SW480 (cell line): ENCODE measurements at regions not wholly inside any gene's neighbourhood (a gene's known extent, or its start where the extent isn't known, plus 50 kb on each side); places are given as distances from the start of the nearest gene placed in this dataset.

Experiments
- DNase-seq: peaks from one replicate; pipeline ENCODE4 v3.0.0-alpha.2; 2016; ENCODE audit warnings: low spot score

GRCh38 chr14:98959410-98959809 is 312.6 kb downstream of the BCL11B start:
- DNase-seq = no peak

DNA sequence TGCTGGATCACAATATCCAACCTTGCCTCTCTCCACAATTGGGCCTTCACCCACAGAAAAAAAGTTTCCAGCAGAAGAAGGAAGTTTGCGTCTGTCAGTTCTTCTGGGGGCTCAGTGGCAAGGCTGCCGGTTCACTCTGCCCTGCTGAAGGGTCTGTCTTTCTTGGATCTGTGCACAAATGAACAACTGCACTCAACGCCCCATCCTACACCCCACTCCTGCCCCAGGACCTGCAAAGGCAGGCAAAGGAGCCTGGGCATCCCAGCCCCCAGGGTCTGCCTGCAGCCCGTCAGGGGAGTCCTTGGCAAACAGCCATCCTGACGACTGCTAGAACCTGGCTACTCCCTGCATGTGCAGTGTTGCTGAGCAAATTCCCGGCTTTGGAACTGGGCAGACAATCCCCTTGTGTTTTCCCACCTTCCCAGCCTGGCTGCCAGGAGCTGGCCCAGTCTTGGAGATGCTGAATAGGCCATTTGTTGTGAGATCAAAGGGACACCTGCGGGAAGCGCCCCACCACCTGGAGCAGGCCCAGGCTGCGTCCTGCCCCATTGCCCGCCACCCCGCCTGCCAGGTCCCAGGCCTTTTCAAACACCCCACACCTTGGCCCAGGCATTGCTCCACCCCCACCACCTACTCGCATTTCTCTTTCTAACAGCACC is 311.9 kb downstream of the BCL11B start:
- DNase-seq = peak; percentile 97

DNA sequence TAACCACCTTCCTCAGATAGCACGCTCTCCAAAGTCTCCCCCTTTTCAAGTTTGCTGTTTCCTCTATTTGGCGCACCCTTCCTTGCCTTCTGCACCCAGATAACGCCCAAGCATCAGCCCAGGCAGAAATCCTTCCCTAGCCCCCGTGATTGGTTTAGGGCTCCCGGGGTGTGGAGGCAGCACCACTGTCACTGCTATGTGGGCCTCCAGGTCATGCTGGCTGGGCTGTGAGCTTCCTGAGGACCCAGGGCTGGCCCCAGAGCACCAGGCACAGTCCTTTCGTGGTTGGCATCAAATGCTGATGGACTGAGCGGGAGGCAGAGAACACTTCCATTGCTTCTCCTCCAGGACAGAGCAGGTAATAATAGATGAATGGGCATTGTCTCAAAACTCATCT is 311.4 kb downstream of the BCL11B start:
- no peak for DNase-seq

DNA sequence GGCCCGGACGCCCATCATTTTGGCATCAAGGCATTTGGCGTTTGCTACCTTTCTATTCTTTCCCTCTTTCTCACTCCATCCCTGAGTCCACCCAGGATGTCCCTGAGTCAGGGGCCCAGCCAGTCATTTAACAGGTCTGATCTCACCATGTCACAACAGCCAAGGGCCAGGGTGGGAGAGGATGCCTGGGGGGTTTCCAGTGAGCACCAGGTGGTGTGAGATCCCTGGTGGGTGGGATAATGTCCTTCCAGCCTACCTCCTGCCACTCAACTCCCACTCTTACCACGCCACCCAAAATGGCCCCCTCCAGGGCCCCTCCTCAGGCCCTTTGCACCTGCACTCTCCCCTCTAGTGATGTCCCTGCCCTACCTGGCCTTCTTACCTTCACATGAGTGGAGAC is 310.8 kb downstream of the BCL11B start:
- DNase-seq = no peak

DNA sequence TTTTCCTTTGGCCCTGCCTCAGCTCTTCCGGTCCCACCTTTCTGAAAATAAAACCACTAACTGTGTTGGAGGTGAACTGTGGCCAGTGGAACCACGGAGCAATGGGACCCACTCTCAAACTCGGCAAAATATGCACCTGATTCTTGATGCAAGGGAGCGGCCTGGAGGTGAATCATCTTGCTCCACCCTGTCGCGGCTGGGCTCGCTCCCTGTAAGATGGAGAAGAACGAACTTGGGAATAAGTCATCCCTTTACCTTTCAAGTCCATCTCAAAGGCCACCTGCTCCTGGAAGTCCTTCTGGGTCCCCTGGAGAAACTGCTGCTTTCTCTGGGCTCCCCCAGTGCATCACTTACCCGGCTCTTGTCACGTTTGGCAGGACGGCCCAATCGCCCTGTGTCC is 309.9 kb downstream of the BCL11B start:
- DNase-seq = peak; percentile 47

DNA sequence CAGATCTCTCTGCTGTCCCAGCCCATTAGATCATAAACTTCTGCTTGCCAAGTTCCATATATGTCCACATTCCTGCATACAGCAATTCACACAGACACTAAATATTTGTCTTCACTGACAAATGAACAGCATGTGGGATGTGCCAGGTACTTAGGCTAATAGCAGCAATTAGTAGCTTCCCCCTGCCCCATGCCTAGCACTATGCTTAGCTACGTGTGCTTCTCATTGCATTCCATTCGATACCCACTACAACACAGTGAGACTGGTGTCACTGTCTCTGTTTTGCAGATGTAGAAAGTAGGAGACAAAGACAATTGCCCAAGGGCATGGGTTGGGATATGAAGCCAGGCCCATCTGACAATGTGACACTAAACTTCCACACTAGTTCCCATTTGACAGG is 308.4 kb downstream of the BCL11B start:
- DNase-seq = no peak

DNA sequence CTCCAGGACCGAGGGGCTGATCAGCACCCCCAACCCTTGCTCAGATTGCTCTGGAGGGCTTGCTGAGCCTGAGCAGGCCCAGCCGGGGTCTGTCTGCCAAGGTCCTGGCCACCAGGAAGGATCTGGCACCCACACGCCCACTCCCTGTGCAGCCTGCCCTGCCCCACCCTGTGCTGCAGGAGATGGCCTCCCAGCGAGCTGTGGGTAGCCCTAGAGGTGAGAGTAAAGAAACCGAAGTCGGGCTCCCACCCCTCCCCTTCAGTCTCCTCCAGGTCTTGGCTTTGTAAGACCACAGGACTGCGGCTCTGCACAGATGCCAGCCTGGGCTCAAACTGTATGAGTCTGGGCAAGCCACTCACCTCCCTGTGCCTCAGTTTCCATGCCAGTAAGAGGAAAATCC is 307.8 kb downstream of the BCL11B start:
- DNase-seq = no peak

GRCh38 chr14:98965076-98965475 is 306.9 kb downstream of the BCL11B start:
- DNase-seq = no peak

DNA sequence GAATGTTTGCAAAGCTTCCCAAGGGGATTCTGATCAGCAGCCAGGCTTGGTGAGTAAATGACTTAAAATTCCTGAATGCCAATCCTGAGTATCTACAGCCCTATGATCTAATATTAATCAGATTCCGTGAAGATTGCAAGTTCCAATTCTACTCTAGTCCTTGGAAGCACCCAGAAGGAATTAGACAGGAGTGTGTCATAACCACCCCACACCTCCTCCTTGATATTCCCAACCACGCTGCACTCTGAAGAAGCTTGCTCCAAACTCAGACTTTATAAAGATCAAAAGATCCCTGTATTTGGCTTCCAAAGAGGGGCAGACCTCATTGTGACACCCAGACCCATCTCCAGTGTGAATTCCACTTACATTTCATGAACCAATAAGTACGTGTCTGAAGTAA is 306.0 kb downstream of the BCL11B start:
- no peak for DNase-seq

- no peak for DNase-seq
These were observed 305.4 kb downstream of the BCL11B start for GRCh38 chr14:98966475-98967162.

DNA sequence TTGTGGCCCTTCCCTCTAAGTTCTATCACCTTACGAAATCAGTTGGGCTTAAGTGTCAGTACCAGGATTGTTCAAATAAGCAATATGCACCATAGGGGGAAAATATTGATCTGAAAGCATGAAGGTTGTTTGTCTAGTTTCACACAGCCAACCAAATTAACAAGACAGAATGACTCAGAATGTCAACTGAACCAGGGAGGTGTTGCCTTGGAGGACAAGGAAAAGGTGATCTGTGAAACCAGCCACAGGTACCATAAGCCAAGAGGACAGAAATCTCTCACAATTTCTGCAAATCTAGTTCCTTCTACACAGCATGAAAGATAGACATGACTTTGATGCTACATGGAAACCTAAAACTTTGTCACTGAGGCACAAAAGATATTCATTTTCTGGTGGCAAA is 297.9 kb downstream of the BCL11B start:
- DNase-seq = no peak

GRCh38 chr14:98976271-98976670 is 295.7 kb downstream of the BCL11B start:
- no peak for DNase-seq

DNA sequence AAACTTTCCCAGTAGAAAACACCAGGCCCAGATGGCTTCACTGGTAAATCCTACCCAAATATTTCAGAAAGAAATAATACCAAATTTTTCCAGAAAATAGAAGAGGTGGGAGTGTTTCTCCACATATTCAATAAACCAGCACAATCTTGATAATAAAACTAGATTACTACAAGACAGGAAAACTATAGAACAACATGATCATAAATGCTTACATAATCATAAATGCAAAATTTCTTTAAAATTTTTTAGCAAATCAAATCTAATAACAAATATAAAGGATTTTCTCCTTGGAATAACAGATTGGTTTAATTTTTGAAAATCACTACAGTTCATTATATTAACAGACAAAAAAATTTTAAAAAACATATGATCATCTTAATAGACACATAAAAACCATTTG is 294.5 kb downstream of the BCL11B start:
- DNase-seq = no peak

DNA sequence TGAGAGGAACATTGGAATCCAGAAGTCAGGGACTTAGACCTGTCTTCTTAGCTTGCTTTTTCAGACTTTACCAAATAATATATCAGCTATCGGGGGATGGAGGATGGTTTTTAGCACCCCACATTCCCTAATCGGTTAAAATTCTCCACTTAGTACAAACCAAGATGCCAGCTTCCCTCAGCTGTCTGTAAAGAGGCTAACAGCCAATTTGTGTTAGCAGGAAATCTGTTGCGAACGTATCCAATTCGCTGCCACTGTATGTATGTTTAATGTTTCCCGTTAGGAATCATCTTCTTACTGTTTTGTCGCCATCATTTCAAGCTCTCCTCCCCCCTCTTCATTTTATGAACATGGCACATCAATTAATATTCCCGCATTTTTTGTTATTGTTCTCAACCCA is 289.0 kb downstream of the BCL11B start:
- no peak for DNase-seq

DNA sequence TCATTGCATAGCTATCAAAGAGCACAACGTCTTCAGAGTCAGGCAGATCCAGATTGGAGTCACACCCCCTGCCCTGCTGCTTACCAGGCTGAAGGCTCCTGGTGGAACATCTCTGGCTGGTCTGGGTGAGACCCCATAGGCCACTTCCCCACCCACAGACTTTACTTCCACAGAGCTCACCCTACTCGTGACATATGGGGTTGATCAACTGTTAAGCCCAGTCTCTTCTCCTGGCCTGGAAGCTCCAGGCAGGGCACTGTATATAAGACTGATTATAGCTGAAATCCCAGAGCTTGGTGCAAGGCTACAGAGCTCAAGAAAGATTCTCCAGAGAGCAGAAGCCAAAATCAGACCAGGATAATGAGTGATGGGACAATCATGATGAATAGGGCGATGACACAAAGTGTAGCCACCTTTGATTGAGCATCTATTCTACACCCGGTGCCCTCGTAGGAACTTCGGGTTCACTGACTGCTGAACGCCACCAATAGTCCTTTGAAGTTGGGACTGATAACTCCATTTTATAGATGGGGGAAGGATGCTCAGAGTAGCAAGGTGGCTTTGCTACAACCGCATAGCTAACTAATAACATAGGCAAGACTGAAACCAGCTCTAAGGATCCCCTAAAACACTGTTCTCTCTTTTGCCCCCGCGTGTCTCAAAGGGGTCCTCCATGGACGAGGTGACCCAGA is 287.8 kb downstream of the BCL11B start:
- DNase-seq = no peak

DNA sequence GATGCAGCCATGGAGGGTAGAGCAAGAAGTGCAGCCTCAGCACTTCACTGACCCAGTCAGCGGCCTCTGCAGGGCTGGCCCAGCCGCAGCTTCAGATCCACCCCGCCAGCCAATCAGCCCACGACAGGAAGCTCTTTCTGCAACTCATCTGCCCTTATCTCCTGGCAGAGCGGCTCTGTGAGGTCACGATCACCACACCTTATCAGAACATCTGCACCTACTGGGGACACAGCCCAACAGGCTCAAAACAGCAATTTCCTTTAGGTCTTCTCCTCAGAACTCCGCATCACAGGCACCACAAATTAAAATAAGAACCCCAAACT is 287.3 kb downstream of the BCL11B start:
- no peak for DNase-seq

GRCh38 chr14:98993818-98994217 is 278.2 kb downstream of the BCL11B start:
- no peak for DNase-seq

GRCh38 chr14:98994561-98994960 is 277.4 kb downstream of the BCL11B start:
- no peak for DNase-seq

GRCh38 chr14:98997526-98998205 is 274.3 kb downstream of the BCL11B start:
- DNase-seq = no peak

- no peak for DNase-seq
These were observed 272.7 kb downstream of the BCL11B start for GRCh38 chr14:98999345-98999744.

DNA sequence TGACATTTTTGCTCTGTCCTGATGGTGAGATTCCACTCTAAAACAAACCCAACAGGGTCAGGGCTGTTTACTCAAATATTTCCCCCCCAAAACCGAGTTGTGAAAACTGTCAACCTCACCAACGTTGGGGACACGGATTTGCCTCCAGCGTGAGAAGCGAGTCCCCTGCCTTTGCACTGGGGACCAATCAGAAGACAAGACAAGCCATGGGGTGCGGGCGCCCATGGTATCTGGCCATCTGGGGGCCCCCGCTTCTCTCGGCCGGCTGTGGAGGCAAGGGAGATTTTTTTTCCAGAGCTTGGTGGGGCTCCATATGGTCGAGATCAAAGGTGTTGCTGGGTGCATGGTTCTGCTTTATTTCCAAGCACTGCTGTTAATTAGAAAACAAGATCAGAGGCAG is 272.1 kb downstream of the BCL11B start:
- DNase-seq = no peak

- no peak for DNase-seq
These were observed 270.8 kb downstream of the BCL11B start for GRCh38 chr14:99001241-99001640.

GRCh38 chr14:99003646-99004045 is 268.4 kb downstream of the BCL11B start:
- no peak for DNase-seq
